B cell (primary cell): ENCODE measurements at regions not wholly inside any gene's neighbourhood (a gene's known extent, or its start where the extent isn't known, plus 50 kb on each side); places are given as distances from the start of the nearest gene placed in this dataset.

Source experiments
- ATAC-seq: fragments of 200-7000 bp; cut with Tn5 transposase; one replicate; pipeline ENCODE4 v1.10.0; 2021; ENCODE audit warnings: low read depth, mild to moderate bottlenecking, moderate number of reproducible peaks, moderate library complexity
- CTCF ChIA-PET: fragments of 350-600 bp; sonication (Branson Sonifier 250); formaldehyde crosslinking; loops from one replicate; lab custom pipeline; 2021; ENCODE audit warnings: antibody characterized with exemption, inconsistent platforms; lab: Charles Lee
- POLR2A ChIA-PET: fragments of 350-600 bp; sonication (Branson Sonifier 250); formaldehyde crosslinking; loops from one replicate; lab custom pipeline; 2021; ENCODE audit warnings: antibody characterized with exemption; lab: Charles Lee
- DNase-seq: peaks from one replicate; pipeline ENCODE4 v3.0.0; 2013
- H2AFZ ChIP-seq: 2 replicates; pipeline ENCODE4 v1.6.1; 2012; ENCODE audit warnings: mild to moderate bottlenecking, low read depth, low read length; ENCODE audit not compliant: insufficient read depth, poor library complexity, severe bottlenecking
- H3K27ac ChIP-seq, 2 donors: 1 replicate in 1 of 2; 2 replicates in 1 of 2; pipeline ENCODE4 v1.5.1; 2012 to 2013; ENCODE audit warnings: low read length in 2 of 2, mild to moderate bottlenecking in 2 of 2, moderate library complexity in 1 of 2
- H3K27me3 ChIP-seq, 4 experiments: fragments of 200-600 bp in 1 of 4; sonication (generic) in 1 of 4; replicated peaks in 1 of 4; 1 replicate in 2 of 4; 2 replicates in 2 of 4; pipeline versions ENCODE4 v1.6.1 to v1.7.0; 2013 to 2016; ENCODE audit warnings: low read length in 3 of 4, mild to moderate bottlenecking in 2 of 4, mixed read lengths in 1 of 4, moderate library complexity in 1 of 4; ENCODE audit not compliant: insufficient read depth in 4 of 4, control insufficient read depth in 3 of 4; ENCODE audit errors: control extremely low read depth in 1 of 4
- H3K36me3 ChIP-seq, 2 experiments: replicated peaks in 1 of 2; 1 replicate in 1 of 2; 2 replicates in 1 of 2; pipeline versions ENCODE4 v1.6.1 to v1.7.1; 2013; ENCODE audit warnings: low read length in 1 of 2; ENCODE audit not compliant: insufficient read depth in 2 of 2, control insufficient read depth in 1 of 2; ENCODE audit errors: control extremely low read depth in 1 of 2, extremely low read depth in 1 of 2
- H3K4me1 ChIP-seq, 2 donors: fragments of 200-600 bp in 1 of 2; sonication (generic) in 1 of 2; 1 replicate in 1 of 2; 2 replicates in 1 of 2; pipeline versions ENCODE4 v1.5.1 to v1.6.1; 2013 to 2017; ENCODE audit warnings: low read length in 2 of 2; ENCODE audit not compliant: control insufficient read depth in 2 of 2, insufficient read depth in 2 of 2
- H3K4me2 ChIP-seq: replicated peaks from 2 replicates; pipeline ENCODE3; 2012; ENCODE audit warnings: mild to moderate bottlenecking, low read depth, low read length; ENCODE audit not compliant: poor library complexity, severe bottlenecking
- H3K4me3 ChIP-seq, 5 experiments: fragments of 200-600 bp in 1 of 5; sonication (generic) in 1 of 5; 1 replicate in 3 of 5; 2 replicates in 2 of 5; pipeline versions ENCODE4 v1.5.1 to v1.7.0; 2011 to 2016; ENCODE audit warnings: low read length in 4 of 5, mild to moderate bottlenecking in 4 of 5, low read depth in 2 of 5, control low read depth in 1 of 5, moderate library complexity in 1 of 5; ENCODE audit not compliant: insufficient read depth in 1 of 5; ENCODE audit errors: control extremely low read depth in 1 of 5, extremely low read depth in 1 of 5
- H3K79me2 ChIP-seq: fragments of 200-600 bp; sonication (generic); one replicate; pipeline ENCODE4 v1.6.0; 2016; ENCODE audit warnings: low read length; ENCODE audit not compliant: control insufficient read depth, insufficient read depth
- H3K9ac ChIP-seq: fragments of 200-600 bp; sonication (generic); 2 replicates; pipeline ENCODE4 v1.6.1; 2017; ENCODE audit warnings: mild to moderate bottlenecking, low read length, moderate library complexity
- H3K9me3 ChIP-seq, 3 donors: one replicate each; pipeline versions ENCODE4 v1.6.1 to v1.7.1; 2013; ENCODE audit warnings: low read length in 2 of 3; ENCODE audit not compliant: control insufficient read depth in 2 of 3, insufficient read depth in 1 of 3; ENCODE audit errors: control extremely low read depth in 1 of 3
- H4K20me1 ChIP-seq: 2 replicates; pipeline ENCODE4 v1.6.0; 2012; ENCODE audit warnings: mild to moderate bottlenecking, low read length; ENCODE audit not compliant: insufficient read depth, control insufficient read depth, poor library complexity, severe bottlenecking
- H3K27ac Mint-ChIP-seq: one replicate; pipeline ENCODE4 v1.8.0; 2021; ENCODE audit warnings: mixed read lengths
- H3K27me3 Mint-ChIP-seq: one replicate; pipeline ENCODE4 v1.8.0; 2021; ENCODE audit warnings: mixed read lengths
- H3K4me1 Mint-ChIP-seq: one replicate; pipeline ENCODE4 v1.8.0; 2021; ENCODE audit warnings: mixed read lengths
- H3K4me3 Mint-ChIP-seq: one replicate; pipeline ENCODE4 v1.8.0; 2021; ENCODE audit warnings: mixed read lengths
- H3K9me3 Mint-ChIP-seq: one replicate; pipeline ENCODE4 v1.8.0; 2022; ENCODE audit warnings: mixed read lengths; ENCODE audit not compliant: insufficient read depth
- EZH2 ChIP-seq: IDR thresholded peaks from 2 replicates; pipeline ENCODE4 v1.6.1; 2012; ENCODE audit warnings: borderline replicate concordance, low read depth, mild to moderate bottlenecking, moderate library complexity, low read length; ENCODE audit not compliant: insufficient read depth, poor library complexity, severe bottlenecking
- WGBS: methylation state at CpG from one replicate; pipeline ENCODE4 v1.1.5; 2013; ENCODE audit warnings: missing lambda C conversion rate; ENCODE audit not compliant: insufficient coverage; 5-methylcytosine and 5-hydroxymethylcytosine counted together
- intact Hi-C: fragments of 100-400 bp; cut with micrococcal nuclease; formaldehyde crosslinking; loops from one replicate; pipeline ENCODE4 v1.10.0; 2022
- TF ChIP-seq, protein P1 (sequence below): fragments of 200-600 bp; IDR thresholded peaks from one replicate; pipeline ENCODE4 v1.8.0; 2022; ENCODE audit warnings: antibody characterized with exemption, mild to moderate bottlenecking

DNA sequence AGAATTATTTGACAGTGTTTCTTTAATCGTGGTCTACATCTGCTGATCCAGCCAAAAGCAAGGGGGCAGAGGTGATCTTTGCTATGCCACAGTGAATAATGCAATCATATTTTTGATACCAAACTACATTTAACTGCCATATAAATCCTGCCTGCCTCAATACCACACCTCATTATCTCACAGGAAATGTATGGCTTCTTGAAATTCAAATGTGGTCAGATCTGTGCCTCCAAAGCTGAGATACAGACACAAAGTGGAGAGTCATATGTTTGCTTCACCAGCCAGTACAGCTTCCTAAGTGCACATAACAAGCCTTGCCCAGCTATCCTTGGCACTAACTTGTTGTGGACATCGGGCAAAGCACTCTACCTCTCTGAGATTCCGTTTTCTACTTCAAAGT is 250.0 kb upstream of the NFIA start:
- no peak overlapping the region for H2AFZ ChIP-seq
- ATAC-seq (no peak), DNase-seq (no peak)
- CTCF ChIA-PET = no interaction called here
- no peak for TF ChIP-seq EZH2
- no peaks in the 10 kb centered on the region for H3K36me3 ChIP-seq
- H3K27ac ChIP-seq = no peak overlapping the region
- H3K79me2 ChIP-seq = no peaks in the 10 kb centered on the region
- Mint-ChIP-seq H3K4me3 (no peak overlapping the region), H3K9me3 (no peaks in the 10 kb centered on the region), H3K27me3 (peaks cover 13% of the 10 kb centered on the region), H3K27ac (no peak overlapping the region), H3K4me1 (no peaks in the 10 kb centered on the region)
- H3K4me2 ChIP-seq = no peak overlapping the region
- intact Hi-C loops = no loop called here
- H3K4me1 ChIP-seq = no peaks in the 10 kb centered on the region
- H4K20me1 ChIP-seq = no peaks in the 10 kb centered on the region
- H3K4me3 ChIP-seq = no peak overlapping the region
- H3K9me3 ChIP-seq = no peaks in the 10 kb centered on the region
- POLR2A ChIA-PET = no interaction called here
- 0% methylated on average over 1 of the region's 3 CpGs for WGBS
- no peak overlapping the region for H3K9ac ChIP-seq
- H3K27me3 ChIP-seq = no peaks in the 10 kb centered on the region

DNA sequence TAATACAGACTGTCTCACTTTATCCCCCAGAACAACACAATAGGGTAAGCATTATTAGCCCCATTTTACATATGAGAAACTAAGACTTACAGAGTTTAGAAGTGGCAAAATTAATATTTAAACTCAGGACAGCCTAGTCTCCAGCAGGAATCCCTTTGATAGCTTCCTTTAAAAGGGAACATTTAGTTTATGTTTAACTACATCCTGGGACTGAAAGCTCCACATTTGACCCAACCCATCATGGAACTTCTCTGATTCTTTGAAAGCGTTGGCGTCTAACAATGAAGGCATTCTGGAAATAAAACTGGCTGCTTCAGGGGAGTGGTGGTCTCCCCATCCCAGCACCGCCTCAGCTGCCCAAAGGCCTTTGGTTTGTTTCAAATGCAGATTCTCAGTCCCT is 250.6 kb upstream of the NFIA start:
- Histone ChIP-seq H3K79me2 (no peaks in the 10 kb centered on the region), H3K9ac (no peak overlapping the region), H3K27ac (no peak overlapping the region), H3K4me1 (no peaks in the 10 kb centered on the region), H3K36me3 (no peaks in the 10 kb centered on the region), H3K4me2 (no peak overlapping the region), H2AFZ (no peak overlapping the region), H3K27me3 (no peaks in the 10 kb centered on the region), H4K20me1 (no peaks in the 10 kb centered on the region), H3K4me3 (no peak overlapping the region), H3K9me3 (no peaks in the 10 kb centered on the region)
- Mint-ChIP-seq H3K4me3 (no peak overlapping the region), H3K9me3 (peaks cover 2% of the 10 kb centered on the region), H3K27me3 (peaks cover 13% of the 10 kb centered on the region), H3K27ac (no peak overlapping the region), H3K4me1 (no peaks in the 10 kb centered on the region)
- intact Hi-C loops = no loop called here
- DNase-seq (no peak), ATAC-seq (no peak)
- CTCF ChIA-PET = no interaction called here
- WGBS = 94% methylated on average over 3 of the region's 3 CpGs
- no peak for TF ChIP-seq EZH2
- TF ChIP-seq, protein P1, sequence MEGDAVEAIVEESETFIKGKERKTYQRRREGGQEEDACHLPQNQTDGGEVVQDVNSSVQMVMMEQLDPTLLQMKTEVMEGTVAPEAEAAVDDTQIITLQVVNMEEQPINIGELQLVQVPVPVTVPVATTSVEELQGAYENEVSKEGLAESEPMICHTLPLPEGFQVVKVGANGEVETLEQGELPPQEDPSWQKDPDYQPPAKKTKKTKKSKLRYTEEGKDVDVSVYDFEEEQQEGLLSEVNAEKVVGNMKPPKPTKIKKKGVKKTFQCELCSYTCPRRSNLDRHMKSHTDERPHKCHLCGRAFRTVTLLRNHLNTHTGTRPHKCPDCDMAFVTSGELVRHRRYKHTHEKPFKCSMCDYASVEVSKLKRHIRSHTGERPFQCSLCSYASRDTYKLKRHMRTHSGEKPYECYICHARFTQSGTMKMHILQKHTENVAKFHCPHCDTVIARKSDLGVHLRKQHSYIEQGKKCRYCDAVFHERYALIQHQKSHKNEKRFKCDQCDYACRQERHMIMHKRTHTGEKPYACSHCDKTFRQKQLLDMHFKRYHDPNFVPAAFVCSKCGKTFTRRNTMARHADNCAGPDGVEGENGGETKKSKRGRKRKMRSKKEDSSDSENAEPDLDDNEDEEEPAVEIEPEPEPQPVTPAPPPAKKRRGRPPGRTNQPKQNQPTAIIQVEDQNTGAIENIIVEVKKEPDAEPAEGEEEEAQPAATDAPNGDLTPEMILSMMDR = no peak
- POLR2A ChIA-PET = no interaction called here
